ENCODE measurements at regions not wholly inside any gene's neighbourhood (a gene's known extent, or its start where the extent isn't known, plus 50 kb on each side); places are given as distances from the start of the nearest gene placed in this dataset.

GRCh38 chr2:215817046-215817445, 196.3 kb downstream of the MREG start:
- WGBS, result 89% methylated on average over 1 of the region's 1 CpG
- Histone ChIP-seq H3K4me1 (ENCODE audit: control insufficient read depth in 4 of 4, insufficient read depth in 4 of 4, low read length in 3 of 4) (no peaks in the 10 kb centered on the region), H3K9me3 (ENCODE audit: control insufficient read depth in 4 of 4, low read length in 3 of 4) (peaks cover 0 to 1% (median 0%) of the 10 kb centered on the region in 4 donors), H3K4me3 (ENCODE audit: low read depth in 1 of 3, low read length in 3 of 3) (no peak overlapping the region), H3K27me3 (ENCODE audit: control insufficient read depth in 4 of 4, insufficient read depth in 4 of 4, low read length in 3 of 4) (no peaks in the 10 kb centered on the region), H3K36me3 (ENCODE audit: control insufficient read depth in 4 of 4, insufficient read depth in 3 of 4, low read depth in 1 of 4, low read length in 3 of 4) (no peaks in the 10 kb centered on the region), H3K9ac (ENCODE audit: low read depth in 1 of 2, low read length in 2 of 2) (no peak overlapping the region), H3K27ac (ENCODE audit: low read depth in 1 of 2, low read length in 2 of 2) (no peak overlapping the region)
- no peak for DNase-seq (ENCODE audit: low spot score)
- TF ChIP-seq FOXA1 (IDR thresholded peaks at IDR 0.05), result no peak
- TF ChIP-seq REST (IDR thresholded peaks at IDR 0.05), result no peak
- no peak for TF ChIP-seq HNF4G (IDR thresholded peaks at IDR 0.05)
- TF ChIP-seq ZBTB33 (IDR thresholded peaks at IDR 0.05), result no peak
- no peak for TF ChIP-seq GABPA (IDR thresholded peaks at IDR 0.05 in 1 of 2, conservative IDR thresholded peaks at IDR 0.05 in 1 of 2)
- no peak for TF ChIP-seq SP1 (IDR thresholded peaks at IDR 0.05)
- TF ChIP-seq JUND (IDR thresholded peaks at IDR 0.05), result no peak

GRCh38 chr2:215816424-215816823, 196.9 kb downstream of the MREG start:
- H3K36me3 ChIP-seq (ENCODE audit: control insufficient read depth in 4 of 4, insufficient read depth in 3 of 4, low read depth in 1 of 4, low read length in 3 of 4), result no peaks in the 10 kb centered on the region
- no peak overlapping the region for H3K27ac ChIP-seq (ENCODE audit: low read depth in 1 of 2, low read length in 2 of 2)
- H3K4me3 ChIP-seq (ENCODE audit: low read depth in 1 of 3, low read length in 3 of 3), result no peak overlapping the region
- DNase-seq (ENCODE audit: low spot score), result no peak
- H3K9ac ChIP-seq (ENCODE audit: low read depth in 1 of 2, low read length in 2 of 2), result no peak overlapping the region
- TF ChIP-seq YY1 (IDR thresholded peaks at IDR 0.05) (no peak), GABPA (IDR thresholded peaks at IDR 0.05 in 1 of 2, conservative IDR thresholded peaks at IDR 0.05 in 1 of 2) (no peak), SP1 (IDR thresholded peaks at IDR 0.05) (no peak), HNF4A (conservative IDR thresholded peaks at IDR 0.05) (no peak), MAX (IDR thresholded peaks at IDR 0.05) (no peak), RXRA (IDR thresholded peaks at IDR 0.05) (no peak), CTCF (IDR thresholded peaks at IDR 0.05; ENCODE audit: low read depth, low read length, missing input control) (no peak), EGR1 (IDR thresholded peaks at IDR 0.05; ENCODE audit: low read depth in 2 of 2) (no peak), RAD21 (IDR thresholded peaks at IDR 0.05) (no peak), REST (IDR thresholded peaks at IDR 0.05) (no peak), FOXA1 (IDR thresholded peaks at IDR 0.05) (no peak), ATF3 (IDR thresholded peaks at IDR 0.05) (no peak), JUND (IDR thresholded peaks at IDR 0.05) (no peak), HNF4G (IDR thresholded peaks at IDR 0.05) (no peak), ZBTB33 (IDR thresholded peaks at IDR 0.05) (no peak), FOXA2 (IDR thresholded peaks at IDR 0.05) (no peak), NR2F2 (IDR thresholded peaks at IDR 0.05) (no peak)
- 85% methylated on average over 5 of the region's 5 CpGs for WGBS
- H3K27me3 ChIP-seq (ENCODE audit: control insufficient read depth in 4 of 4, insufficient read depth in 4 of 4, low read length in 3 of 4), result no peaks in the 10 kb centered on the region
- H3K4me1 ChIP-seq (ENCODE audit: control insufficient read depth in 4 of 4, insufficient read depth in 4 of 4, low read length in 3 of 4), result no peaks in the 10 kb centered on the region
- peaks cover 0 to 1% (median 0%) of the 10 kb centered on the region in 4 donors for H3K9me3 ChIP-seq (ENCODE audit: control insufficient read depth in 4 of 4, low read length in 3 of 4)

Data from liver (tissue), 8 donors.